ENCODE measurements at regions not wholly inside any gene's neighbourhood (a gene's known extent, or its start where the extent isn't known, plus 50 kb on each side); places are given as distances from the start of the nearest gene placed in this dataset.

- Histone ChIP-seq H3K9me3 (no peaks in the 10 kb centered on the region), H3K36me3 (replicated peaks in 1 of 2; ENCODE audit: control insufficient read depth in 1 of 2, insufficient read depth in 2 of 2, low read length in 1 of 2) (no peaks in the 10 kb centered on the region), H3K4me3 (ENCODE audit: low read depth in 2 of 2, low read length in 1 of 2) (no peak overlapping the region), H3K9me2 (no peaks in the 10 kb centered on the region), H2AFZ (ENCODE audit: low read depth) (no peak overlapping the region; the same call in 1 of the 2 replicates), H3K27ac (ENCODE audit: low read depth in 2 of 2, low read length in 1 of 2) (no peak overlapping the region), H3F3A (replicated peaks; ENCODE audit: insufficient read depth) (no peaks in the 10 kb centered on the region), H3K9ac (no peak overlapping the region), H3K4me1 (ENCODE audit: control insufficient read depth in 1 of 2, insufficient read depth in 2 of 2, low read depth in 1 of 2, low read length in 1 of 2) (no peaks in the 10 kb centered on the region), H3K4me2 (no peak overlapping the region), H4K20me1 (ENCODE audit: insufficient read depth) (no peaks in the 10 kb centered on the region), H3K79me2 (ENCODE audit: insufficient read depth) (no peaks in the 10 kb centered on the region), H3K27me3 (ENCODE audit: insufficient read depth) (no peaks in the 10 kb centered on the region)
- TF ChIP-seq TEAD4 (IDR thresholded peaks at IDR 0.05; ENCODE audit: borderline replicate concordance, insufficient read depth) (no peak), MXI1 (IDR thresholded peaks at IDR 0.05; ENCODE audit: low read depth, low read length) (no peak), RCOR1 (IDR thresholded peaks at IDR 0.05; ENCODE audit: low read length) (no peak), TCF12 (IDR thresholded peaks at IDR 0.05) (no peak), PBX3 (IDR thresholded peaks at IDR 0.05) (no peak), FOXM1 (IDR thresholded peaks at IDR 0.05; ENCODE audit: low read depth) (no peak), NRF1 (IDR thresholded peaks at IDR 0.05; ENCODE audit: low read depth, low read length) (no peak), SIN3A (IDR thresholded peaks at IDR 0.05; ENCODE audit: borderline replicate concordance, low read depth, low read length) (no peak), GABPA (IDR thresholded peaks at IDR 0.05; ENCODE audit: low read depth) (no peak), GATA2 (CRISPR knock-in tag; IDR thresholded peaks at IDR 0.05) (no peak), REST (IDR thresholded peaks at IDR 0.05; ENCODE audit: low read depth, low read length) (no peak), NFIC (IDR thresholded peaks at IDR 0.05; ENCODE audit: borderline replicate concordance) (no peak), RFX5 (IDR thresholded peaks at IDR 0.05; ENCODE audit: low read length) (no peak), ZBTB33 (IDR thresholded peaks at IDR 0.05; ENCODE audit: borderline replicate concordance, low read depth) (no peak), USF1 (IDR thresholded peaks at IDR 0.05; ENCODE audit: borderline replicate concordance, low read depth) (no peak), MAX (IDR thresholded peaks at IDR 0.05; ENCODE audit: low read depth) (no peak), SMC3 (IDR thresholded peaks at IDR 0.05; ENCODE audit: low read depth, low read length) (no peak), CHD2 (IDR thresholded peaks at IDR 0.05; ENCODE audit: low read length, partially characterized antibody) (no peak)
- CTCF ChIA-PET, result interaction anchor here (1.1 kb wide), 1 partner anchor 230 kb away, joined by 3 read pairs; no protein-coding TSS in a partner anchor
- POLR2A ChIA-PET, result no interaction called here
- no peak for DNase-seq
- WGBS (ENCODE audit: low lambda C conversion rate), result 86% methylated on average over 7 of the region's 7 CpGs
Measured at GRCh38 chr11:92026664-92027063, 198.0 kb upstream of the FAT3 start.

Data from SK-N-SH (cell line).